HepG2 (cell line): ENCODE measurements at regions not wholly inside any gene's neighbourhood (a gene's known extent, or its start where the extent isn't known, plus 50 kb on each side); places are given as distances from the start of the nearest gene placed in this dataset.

Experiments used
- ATF3 ChIP-seq: sonication (generic); formaldehyde crosslinking; IDR thresholded peaks from 2 replicates; pipeline ENCODE4 v1.4.0; 2020; ENCODE audit warnings: missing genetic modification reagents
- ATF4 ChIP-seq, 2 experiments: fragments of 450-650 bp in 1 of 2; sonication (generic) in 1 of 2; formaldehyde crosslinking; IDR thresholded peaks; 2 replicates each; pipeline versions ENCODE4 v1.5.0 to v1.8.0; 2020 to 2022; ENCODE audit warnings: mild to moderate bottlenecking in 1 of 2, missing genetic modification reagents in 1 of 2
- CBFB ChIP-seq: sonication (generic); formaldehyde crosslinking; IDR thresholded peaks from 2 replicates; pipeline ENCODE4 v1.4.0; 2020; ENCODE audit warnings: missing genetic modification reagents
- GABPA ChIP-seq, 2 experiments: IDR thresholded peaks; 2 replicates each; pipeline ENCODE4 v1.6.1; 2011 to 2016; ENCODE audit warnings: low read depth in 2 of 2, low read length in 1 of 2, missing biosample characterization in 1 of 2, missing genetic modification characterization in 1 of 2
- NR2C2 ChIP-seq: sonication (generic); formaldehyde crosslinking; IDR thresholded peaks from 2 replicates; pipeline ENCODE4 v1.4.0; 2020; ENCODE audit warnings: missing genetic modification reagents, mild to moderate bottlenecking, moderate library complexity, borderline replicate concordance
- PHF8 ChIP-seq: sonication (generic); formaldehyde crosslinking; IDR thresholded peaks from 2 replicates; pipeline ENCODE4 v1.5.0; 2020; ENCODE audit warnings: missing genetic modification reagents
- POLR2AphosphoS5 ChIP-seq: IDR thresholded peaks from 2 replicates; pipeline ENCODE4 v1.6.1; 2012; ENCODE audit warnings: low read depth, low read length
- RAD21 ChIP-seq: fragments of 450-650 bp; formaldehyde crosslinking; IDR thresholded peaks from 2 replicates; pipeline ENCODE4 v1.5.0; 2020; ENCODE audit warnings: mild to moderate bottlenecking
- ZNF121 ChIP-seq: sonication (generic); formaldehyde crosslinking; IDR thresholded peaks from 2 replicates; pipeline ENCODE4 v1.5.0; 2020; ENCODE audit warnings: mild to moderate bottlenecking, missing genetic modification reagents
- ZNF547 ChIP-seq: sonication (generic); formaldehyde crosslinking; IDR thresholded peaks from 2 replicates; pipeline ENCODE4 v1.5.1; 2020; ENCODE audit warnings: mild to moderate bottlenecking, missing genetic modification reagents
- ZNF577 ChIP-seq: sonication (generic); formaldehyde crosslinking; IDR thresholded peaks from 2 replicates; pipeline ENCODE4 v1.4.0; 2020; ENCODE audit warnings: mild to moderate bottlenecking, low read depth, missing genetic modification reagents, borderline replicate concordance
- TF ChIP-seq, protein P1 (sequence below): sonication (generic); formaldehyde crosslinking; IDR thresholded peaks from 2 replicates; pipeline ENCODE4 v1.5.0; 2020; ENCODE audit warnings: mild to moderate bottlenecking, missing genetic modification reagents, moderate library complexity
- TF ChIP-seq, protein P2 (sequence below): sonication (generic); formaldehyde crosslinking; IDR thresholded peaks from 2 replicates; pipeline ENCODE4 v1.9.0; 2021; ENCODE audit warnings: missing genetic modification reagents, borderline replicate concordance
- TF ChIP-seq, protein P3 (sequence below): sonication (generic); formaldehyde crosslinking; IDR thresholded peaks from 2 replicates; pipeline ENCODE4 v1.8.0; 2022; ENCODE audit warnings: mild to moderate bottlenecking, missing genetic modification reagents; ENCODE audit not compliant: insufficient replicate concordance

GRCh38 chr2:48890454-48891131 is 135.1 kb upstream of the LHCGR start:
- TF ChIP-seq PHF8 (CRISPR knock-in tag) (no peak), POLR2AphosphoS5 (no peak), CBFB (CRISPR knock-in tag) (no peak), ATF3 (CRISPR knock-in tag) (no peak), ZNF547 (no peak), ZNF121 (CRISPR knock-in tag) (no peak), ZNF577 (CRISPR knock-in tag) (no peak), RAD21 (no peak), ATF4 (CRISPR knock-in tag; IDR thresholded peaks at IDR 0.05) (no peak), NR2C2 (no peak), GABPA (IDR thresholded peaks at IDR 0.05; ENCODE audit: low read depth, low read length) (no peak), GABPA (CRISPR knock-in tag; IDR thresholded peaks at IDR 0.05; ENCODE audit: low read depth) (no peak)
- TF ChIP-seq, protein P1, sequence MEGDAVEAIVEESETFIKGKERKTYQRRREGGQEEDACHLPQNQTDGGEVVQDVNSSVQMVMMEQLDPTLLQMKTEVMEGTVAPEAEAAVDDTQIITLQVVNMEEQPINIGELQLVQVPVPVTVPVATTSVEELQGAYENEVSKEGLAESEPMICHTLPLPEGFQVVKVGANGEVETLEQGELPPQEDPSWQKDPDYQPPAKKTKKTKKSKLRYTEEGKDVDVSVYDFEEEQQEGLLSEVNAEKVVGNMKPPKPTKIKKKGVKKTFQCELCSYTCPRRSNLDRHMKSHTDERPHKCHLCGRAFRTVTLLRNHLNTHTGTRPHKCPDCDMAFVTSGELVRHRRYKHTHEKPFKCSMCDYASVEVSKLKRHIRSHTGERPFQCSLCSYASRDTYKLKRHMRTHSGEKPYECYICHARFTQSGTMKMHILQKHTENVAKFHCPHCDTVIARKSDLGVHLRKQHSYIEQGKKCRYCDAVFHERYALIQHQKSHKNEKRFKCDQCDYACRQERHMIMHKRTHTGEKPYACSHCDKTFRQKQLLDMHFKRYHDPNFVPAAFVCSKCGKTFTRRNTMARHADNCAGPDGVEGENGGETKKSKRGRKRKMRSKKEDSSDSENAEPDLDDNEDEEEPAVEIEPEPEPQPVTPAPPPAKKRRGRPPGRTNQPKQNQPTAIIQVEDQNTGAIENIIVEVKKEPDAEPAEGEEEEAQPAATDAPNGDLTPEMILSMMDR (CRISPR knock-in tag) = no peak
- TF ChIP-seq, protein P2, sequence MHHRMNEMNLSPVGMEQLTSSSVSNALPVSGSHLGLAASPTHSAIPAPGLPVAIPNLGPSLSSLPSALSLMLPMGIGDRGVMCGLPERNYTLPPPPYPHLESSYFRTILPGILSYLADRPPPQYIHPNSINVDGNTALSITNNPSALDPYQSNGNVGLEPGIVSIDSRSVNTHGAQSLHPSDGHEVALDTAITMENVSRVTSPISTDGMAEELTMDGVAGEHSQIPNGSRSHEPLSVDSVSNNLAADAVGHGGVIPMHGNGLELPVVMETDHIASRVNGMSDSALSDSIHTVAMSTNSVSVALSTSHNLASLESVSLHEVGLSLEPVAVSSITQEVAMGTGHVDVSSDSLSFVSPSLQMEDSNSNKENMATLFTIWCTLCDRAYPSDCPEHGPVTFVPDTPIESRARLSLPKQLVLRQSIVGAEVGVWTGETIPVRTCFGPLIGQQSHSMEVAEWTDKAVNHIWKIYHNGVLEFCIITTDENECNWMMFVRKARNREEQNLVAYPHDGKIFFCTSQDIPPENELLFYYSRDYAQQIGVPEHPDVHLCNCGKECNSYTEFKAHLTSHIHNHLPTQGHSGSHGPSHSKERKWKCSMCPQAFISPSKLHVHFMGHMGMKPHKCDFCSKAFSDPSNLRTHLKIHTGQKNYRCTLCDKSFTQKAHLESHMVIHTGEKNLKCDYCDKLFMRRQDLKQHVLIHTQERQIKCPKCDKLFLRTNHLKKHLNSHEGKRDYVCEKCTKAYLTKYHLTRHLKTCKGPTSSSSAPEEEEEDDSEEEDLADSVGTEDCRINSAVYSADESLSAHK (CRISPR knock-in tag) = no peak
- TF ChIP-seq, protein P3, sequence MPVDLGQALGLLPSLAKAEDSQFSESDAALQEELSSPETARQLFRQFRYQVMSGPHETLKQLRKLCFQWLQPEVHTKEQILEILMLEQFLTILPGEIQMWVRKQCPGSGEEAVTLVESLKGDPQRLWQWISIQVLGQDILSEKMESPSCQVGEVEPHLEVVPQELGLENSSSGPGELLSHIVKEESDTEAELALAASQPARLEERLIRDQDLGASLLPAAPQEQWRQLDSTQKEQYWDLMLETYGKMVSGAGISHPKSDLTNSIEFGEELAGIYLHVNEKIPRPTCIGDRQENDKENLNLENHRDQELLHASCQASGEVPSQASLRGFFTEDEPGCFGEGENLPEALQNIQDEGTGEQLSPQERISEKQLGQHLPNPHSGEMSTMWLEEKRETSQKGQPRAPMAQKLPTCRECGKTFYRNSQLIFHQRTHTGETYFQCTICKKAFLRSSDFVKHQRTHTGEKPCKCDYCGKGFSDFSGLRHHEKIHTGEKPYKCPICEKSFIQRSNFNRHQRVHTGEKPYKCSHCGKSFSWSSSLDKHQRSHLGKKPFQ (CRISPR knock-in tag) = no peak
